Stimulated activated CD8-positive, alpha-beta memory T cell treated with anti-CD3 and anti-CD28 coated beads, Interleukin-12 subunit alpha, Interleukin-12 subunit beta, amount 100 ng/mL, for 1 hour (primary cell): ENCODE measurements at regions not wholly inside any gene's neighbourhood (a gene's known extent, or its start where the extent isn't known, plus 50 kb on each side); places are given as distances from the start of the nearest gene placed in this dataset.

Source experiments
- DNase-seq: peaks from one replicate; pipeline ENCODE4 v3.0.0-alpha.2; 2020; ENCODE audit warnings: low read depth

- no peak for DNase-seq
Observed at GRCh38 chr22:25366876-25367466, 147.5 kb downstream of the CRYBB2 start.

DNA sequence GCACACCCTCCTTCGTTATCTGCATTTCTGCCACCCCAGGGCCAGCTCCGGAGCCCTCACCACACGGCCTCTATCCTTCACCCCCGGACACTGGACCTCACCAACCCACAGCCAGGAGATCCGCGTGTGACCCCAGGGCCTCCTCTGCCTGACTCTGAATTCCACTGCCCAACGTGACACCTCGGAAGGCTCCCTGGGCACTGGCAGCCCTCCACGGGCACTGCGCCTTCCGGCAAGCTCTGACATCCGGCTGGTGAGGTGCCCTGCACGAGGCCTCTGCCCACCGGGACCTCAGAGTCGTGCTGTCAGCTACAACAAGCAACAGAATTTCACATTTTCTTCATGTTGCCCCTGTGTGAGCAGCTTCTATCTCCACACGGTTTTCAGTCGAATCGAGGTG lies 148.3 kb downstream of the CRYBB2 start:
- no peak for DNase-seq

GRCh38 chr22:25368271-25368670 lies 148.8 kb downstream of the CRYBB2 start:
- no peak for DNase-seq

DNA sequence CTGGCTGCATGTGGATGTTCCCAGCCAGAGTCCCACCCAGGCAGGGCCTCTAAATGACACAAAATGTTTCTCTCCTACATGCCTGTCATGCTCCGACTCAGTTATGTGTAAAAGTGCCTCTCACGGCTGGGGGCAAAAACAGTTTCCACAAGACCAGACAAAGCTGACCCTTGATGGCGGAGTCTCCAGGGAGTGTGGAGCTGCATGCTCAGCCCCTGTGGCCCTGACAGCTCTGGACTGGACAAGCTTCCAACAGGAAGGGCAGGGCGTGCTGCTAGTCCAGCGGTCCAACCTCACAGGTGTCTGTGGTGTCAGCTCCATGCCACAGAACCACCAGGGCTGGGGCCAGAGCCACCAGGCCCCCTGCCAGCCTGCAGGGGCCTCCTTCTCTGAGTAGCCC lies 149.6 kb downstream of the CRYBB2 start:
- DNase-seq = no peak

GRCh38 chr22:25370322-25370721 lies 150.9 kb downstream of the CRYBB2 start:
- DNase-seq = no peak

DNA sequence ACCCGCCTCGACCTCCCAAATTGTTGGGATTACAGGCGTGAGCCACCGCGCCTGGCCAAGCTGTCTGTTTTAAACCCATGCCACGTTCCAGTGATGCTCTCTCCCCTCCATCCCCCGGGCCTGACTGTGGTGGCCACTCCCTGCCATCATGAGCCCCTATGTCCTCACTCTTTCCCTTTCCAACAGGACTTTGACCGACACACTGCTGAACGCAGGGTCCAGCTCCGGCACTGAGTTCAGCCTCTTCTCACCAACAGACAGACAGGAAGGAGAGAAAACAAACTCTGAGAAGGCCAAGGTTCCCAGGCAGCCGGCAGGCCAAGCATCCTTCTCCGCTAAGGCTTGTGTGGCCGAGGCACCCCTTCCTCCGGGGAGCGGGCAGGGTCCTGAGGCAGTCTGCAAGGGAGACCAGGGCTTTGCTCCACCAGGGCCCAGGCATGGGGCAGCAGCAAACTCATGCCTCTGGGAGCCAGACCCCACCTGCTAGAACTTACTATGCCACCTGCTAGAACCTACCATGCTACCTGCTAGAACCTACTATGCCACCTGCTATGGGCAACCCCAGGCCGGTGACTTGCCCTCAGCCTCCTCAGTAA lies 152.7 kb downstream of the CRYBB2 start:
- DNase-seq = no peak

DNA sequence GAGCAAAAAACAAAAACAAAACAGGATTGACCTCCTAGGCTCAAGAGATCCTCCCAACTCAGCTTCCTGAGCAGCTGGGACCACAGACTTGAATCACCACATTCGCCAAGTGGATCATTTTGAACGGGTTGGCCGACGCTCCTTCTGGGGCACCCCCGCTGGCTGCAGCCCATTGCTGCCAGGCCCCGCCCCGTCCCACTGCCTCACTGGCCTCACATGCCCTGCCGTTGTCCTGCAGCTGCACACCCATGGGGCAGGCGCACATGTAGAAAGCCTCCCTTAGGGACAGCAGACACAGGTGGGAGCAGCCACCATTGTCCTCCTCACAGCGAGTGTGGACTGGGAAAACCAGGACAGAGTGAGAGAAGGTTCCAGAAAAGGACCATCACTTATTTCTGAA lies 154.5 kb downstream of the CRYBB2 start:
- no peak for DNase-seq

DNA sequence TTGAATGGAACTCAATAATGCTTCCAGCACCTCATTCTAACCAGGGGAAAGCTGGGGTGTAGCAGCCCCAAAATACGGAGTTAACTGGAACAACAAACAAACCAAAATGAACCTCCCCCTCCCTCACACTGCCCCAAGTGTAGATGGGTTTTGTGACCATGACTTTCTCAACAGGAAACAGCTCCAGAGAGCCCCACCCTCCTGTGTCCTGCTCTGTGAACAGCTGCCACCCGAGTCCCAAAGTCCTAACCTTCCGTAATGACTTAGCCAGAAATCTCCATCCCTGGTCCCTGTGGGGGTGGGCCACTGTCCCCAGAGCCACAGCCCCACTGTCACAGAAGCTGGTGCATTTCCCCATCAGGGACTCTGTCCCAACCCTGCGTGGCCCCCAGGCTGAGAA lies 155.4 kb downstream of the CRYBB2 start:
- no peak for DNase-seq

GRCh38 chr22:25375683-25376082 lies 156.2 kb downstream of the CRYBB2 start:
- no peak for DNase-seq

GRCh38 chr22:25377699-25378098 lies 158.3 kb downstream of the CRYBB2 start:
- DNase-seq = no peak

- no peak for DNase-seq
Observed at GRCh38 chr22:25380122-25380747, 160.8 kb downstream of the CRYBB2 start.

DNA sequence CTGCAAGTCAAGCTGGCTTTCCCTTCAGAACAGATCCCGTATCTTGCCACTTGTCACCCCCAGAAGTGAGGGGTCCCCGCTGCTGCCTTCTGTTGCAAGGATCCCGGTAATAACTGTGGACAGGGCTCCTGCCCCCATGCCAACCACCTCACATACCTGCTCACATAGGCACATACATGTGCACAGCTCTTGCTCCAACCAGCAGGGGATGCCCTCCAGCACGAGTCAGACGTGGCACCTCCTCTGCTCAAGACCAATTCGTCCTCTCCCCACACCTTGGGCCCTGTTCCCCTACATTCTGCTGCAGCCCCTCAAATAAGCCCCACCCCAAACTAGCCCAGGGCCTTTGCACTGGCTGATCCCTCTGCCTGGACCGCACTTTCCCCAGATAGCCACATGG lies 163.3 kb downstream of the CRYBB2 start:
- no peak for DNase-seq

GRCh38 chr22:25383278-25383820 lies 163.9 kb downstream of the CRYBB2 start:
- DNase-seq = no peak

DNA sequence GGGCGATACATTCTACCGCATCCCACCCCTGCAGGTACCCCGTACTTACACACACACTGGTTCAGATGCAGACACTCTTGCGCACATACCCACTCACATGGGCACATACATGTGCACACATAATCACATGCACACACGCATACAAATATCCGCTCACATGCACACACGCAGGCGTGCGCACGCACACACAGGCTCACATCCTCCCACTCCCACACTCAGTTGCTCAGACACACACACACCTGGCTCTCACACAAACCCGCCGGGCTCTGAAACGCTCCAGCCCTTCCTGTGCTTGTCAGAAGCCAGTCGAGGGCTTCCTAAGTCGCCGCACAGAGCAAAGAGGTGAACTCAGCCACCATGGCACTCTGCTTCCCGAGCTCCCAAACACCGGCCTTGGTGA lies 164.5 kb downstream of the CRYBB2 start:
- DNase-seq = no peak

- DNase-seq = no peak
Observed at GRCh38 chr22:25386538-25386884, 167.1 kb downstream of the CRYBB2 start.

DNA sequence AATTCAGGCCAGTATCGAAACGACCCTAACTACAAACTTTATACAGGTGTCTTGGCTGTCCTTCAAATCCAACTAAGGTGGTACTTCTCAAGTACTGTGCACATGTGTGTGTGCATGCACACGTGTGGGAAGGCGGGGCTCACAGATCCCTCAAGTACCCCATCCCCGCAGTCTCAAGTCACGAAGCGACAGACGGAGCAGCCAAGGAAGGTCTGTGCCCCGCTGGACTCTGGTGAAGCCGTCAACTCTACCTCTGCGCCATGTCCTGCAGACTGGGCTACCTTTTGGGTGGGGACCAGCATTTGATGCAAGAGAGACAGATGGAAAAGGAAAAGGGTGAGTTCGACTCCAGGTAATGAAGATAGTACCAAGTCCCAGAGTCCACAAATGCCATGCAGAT lies 169.0 kb downstream of the CRYBB2 start:
- no peak for DNase-seq

DNA sequence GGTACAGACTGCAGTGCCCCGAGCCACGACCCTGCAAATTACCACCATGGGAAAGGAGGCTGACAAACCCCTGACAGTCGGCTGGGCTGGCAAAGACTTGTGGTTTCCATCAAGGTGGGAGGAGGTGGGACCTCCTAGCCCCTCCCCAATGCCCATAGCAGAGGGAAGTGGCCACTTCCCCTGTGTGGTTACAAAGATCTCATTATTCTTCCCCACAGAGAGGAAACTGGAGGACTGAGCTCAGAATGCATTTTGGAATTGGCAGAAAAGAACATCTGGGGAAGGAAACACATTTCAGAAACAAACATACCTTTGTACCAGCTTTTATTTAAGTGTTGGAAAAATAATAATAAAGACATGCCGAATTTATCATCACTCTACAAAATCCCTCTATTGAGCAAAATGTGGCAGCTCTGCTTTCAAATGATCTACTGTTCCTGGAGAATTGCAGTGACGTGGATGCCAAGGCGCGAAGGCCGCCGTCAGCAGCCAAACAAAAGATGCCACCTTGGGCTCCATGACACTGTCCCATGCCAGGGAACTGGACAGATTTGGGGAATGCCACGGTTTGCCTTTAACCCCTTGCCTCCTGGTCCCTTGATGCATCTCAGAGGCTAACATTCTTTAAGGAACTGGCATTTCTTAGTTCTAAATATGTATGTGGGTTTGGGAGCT lies 169.6 kb downstream of the CRYBB2 start:
- DNase-seq = no peak

GRCh38 chr22:25389541-25389919 lies 170.1 kb downstream of the CRYBB2 start:
- no peak for DNase-seq

DNA sequence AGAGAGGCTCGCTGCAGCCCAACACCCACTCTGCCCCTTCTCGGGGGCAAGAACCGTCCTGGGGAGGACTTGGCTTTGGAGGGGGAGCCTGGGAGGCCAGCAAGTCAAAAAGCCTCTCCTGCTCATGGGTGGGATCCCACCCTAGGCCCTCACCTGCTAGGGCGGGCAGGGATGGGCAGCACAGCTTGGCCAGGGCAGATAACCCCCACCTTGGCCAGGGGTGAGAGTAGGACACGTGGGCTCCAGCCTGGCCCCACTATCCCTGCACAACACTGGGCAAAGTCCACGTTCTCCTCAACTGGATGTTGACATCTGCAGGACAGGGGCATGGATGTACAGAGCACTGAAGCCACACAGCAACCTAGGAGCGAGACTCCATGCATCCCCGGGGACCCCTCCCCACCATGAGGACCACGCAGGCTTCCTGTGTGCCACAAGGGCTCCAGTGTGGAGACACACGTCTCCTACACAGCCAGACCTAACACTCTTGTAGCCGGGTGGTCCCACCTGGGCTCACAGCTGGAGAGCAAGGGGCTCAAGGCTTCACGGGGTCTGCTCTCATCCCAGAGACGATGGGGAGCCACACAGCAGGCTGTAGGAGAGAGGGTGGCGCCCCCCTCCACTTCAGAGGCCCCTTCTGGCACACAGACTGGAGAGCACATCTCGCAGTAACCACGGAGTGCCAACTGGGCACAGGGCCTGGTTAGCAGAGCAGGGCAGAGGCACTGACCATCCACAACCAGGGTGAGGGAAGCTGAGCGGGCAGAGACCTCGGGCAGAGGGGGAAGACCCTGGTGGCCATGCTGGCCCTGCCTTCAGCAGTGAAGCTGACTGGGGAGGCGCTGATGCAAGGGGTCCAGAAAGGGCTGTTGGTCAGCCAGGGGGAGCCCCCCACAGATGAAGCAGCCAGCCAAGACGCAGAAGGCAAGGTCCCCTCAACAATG lies 171.1 kb downstream of the CRYBB2 start:
- no peak for DNase-seq

DNA sequence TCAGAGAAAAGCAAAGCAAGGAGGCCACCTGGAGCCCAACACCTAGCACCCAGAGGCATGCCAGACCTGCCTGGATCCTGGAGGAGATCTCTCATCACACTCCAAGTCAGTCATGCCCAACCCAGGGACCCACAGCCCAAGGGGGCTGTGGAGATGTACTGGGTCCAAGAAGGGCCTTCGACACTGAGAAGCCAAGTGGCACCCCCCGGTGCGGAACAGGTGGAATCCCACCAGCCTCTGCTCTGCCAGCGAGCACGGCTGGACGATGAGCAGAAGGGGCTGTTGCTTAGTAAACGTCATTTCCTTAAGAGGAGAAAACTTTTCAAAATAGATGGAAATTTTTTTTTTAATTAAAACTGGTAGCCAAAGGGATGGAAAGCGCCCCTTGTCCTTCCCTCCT lies 171.9 kb upstream of the GRK3 start:
- no peak for DNase-seq

DNA sequence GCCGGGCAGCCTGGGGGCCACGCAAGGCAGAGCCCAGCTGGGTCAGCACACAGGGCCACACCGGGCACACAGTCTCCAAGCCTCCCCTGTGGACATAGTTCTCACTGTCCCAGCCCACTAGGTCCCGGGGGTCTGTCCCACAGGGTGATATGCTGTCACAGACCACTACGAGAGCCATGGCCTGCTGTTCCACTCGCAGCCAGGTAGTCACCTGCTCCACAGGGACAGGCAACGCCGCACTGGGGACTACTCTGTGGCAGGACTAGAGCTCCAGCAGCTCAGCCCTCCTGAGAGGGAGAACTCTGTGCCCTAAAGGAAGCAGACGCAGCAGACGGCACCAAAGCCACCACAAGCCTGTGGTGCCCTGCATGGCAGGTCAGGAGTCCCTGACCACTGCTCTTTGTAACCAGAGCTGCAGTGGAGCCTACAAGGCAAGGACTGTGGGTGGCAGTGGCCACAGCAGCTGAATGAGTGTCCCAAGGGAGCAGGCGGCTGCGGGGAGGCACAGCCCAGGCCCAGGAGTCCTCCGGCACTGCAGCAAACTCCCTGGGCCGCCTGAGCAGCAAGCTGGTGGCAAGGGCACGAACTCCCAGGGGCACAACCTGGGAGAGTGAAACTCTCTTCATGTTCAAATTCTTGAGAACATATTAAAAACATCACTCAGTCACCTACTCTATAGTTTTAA lies 171.2 kb upstream of the GRK3 start:
- no peak for DNase-seq

DNA sequence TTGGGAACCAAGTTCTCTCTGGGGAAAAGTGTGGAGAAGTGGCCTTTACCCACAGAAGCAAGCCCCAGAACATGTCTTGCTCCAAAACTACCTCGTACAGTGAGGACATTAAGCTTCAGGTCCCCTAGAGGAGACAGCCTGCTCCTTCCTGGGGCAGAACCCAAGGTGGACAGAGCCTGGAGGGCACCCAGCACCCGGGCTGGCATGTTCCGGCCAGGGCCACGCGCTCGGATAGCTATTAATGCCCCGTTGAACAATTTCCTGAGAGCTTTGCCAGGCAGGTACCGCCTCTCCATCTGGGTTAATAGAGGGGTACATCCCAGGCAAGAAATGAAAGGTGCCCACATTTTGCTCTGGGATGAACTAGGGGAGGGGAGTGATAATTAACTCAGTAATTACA lies 169.0 kb upstream of the GRK3 start:
- no peak for DNase-seq
